AG09319 (cell line): ENCODE measurements at regions not wholly inside any gene's neighbourhood (a gene's known extent, or its start where the extent isn't known, plus 50 kb on each side); places are given as distances from the start of the nearest gene placed in this dataset.

Experiments used
- DNase-seq: peaks from one replicate; pipeline ENCODE4 v3.0.0-alpha.2; 2010; ENCODE audit warnings: low read depth; ENCODE audit errors: extremely low read depth
- CTCF ChIP-seq: IDR thresholded peaks from 2 replicates; pipeline ENCODE4 v1.5.1; 2011; ENCODE audit warnings: low read depth, mild to moderate bottlenecking, inconsistent platforms, low read length, moderate library complexity

- TF ChIP-seq CTCF: no peak
- DNase-seq: no peak
These were observed 545.9 kb upstream of the SEL1L start for GRCh38 chr14:82079553-82079952.

GRCh38 chr14:82080370-82080769, 546.7 kb upstream of the SEL1L start:
- no peak for DNase-seq

GRCh38 chr14:82084813-82085212, 551.2 kb upstream of the SEL1L start:
- no peak for TF ChIP-seq CTCF
- DNase-seq: no peak

More at GRCh38 chr14:82080370-82080769, 546.7 kb upstream of the SEL1L start:
- TF ChIP-seq CTCF: no peak

GRCh38 chr14:82091097-82091496, 557.4 kb upstream of the SEL1L start:
- TF ChIP-seq CTCF: no peak

GRCh38 chr14:82094829-82095345, 561.2 kb upstream of the SEL1L start:
- no peak for DNase-seq
- TF ChIP-seq CTCF: no peak

More at GRCh38 chr14:82091097-82091496, 557.4 kb upstream of the SEL1L start:
- no peak for DNase-seq

GRCh38 chr14:82104013-82104412, 570.4 kb upstream of the SEL1L start:
- DNase-seq: no peak
- TF ChIP-seq CTCF: no peak

- TF ChIP-seq CTCF: no peak
- DNase-seq: no peak
These were observed 578.7 kb upstream of the SEL1L start for GRCh38 chr14:82112210-82112839.
